ENCODE measurements at regions not wholly inside any gene's neighbourhood (a gene's known extent, or its start where the extent isn't known, plus 50 kb on each side); places are given as distances from the start of the nearest gene placed in this dataset.

GRCh38 chr3:170801597-170801996, 68.4 kb downstream of the RPL22L1 start:
- CTCF ChIA-PET (ENCODE audit: partially characterized antibody) = interaction anchor here (1.2 to 3.1 kb wide), 5 partner anchors 11 to 391 kb away, joined by 3 to 24 read pairs (median 4); no protein-coding TSS in a partner anchor
- no peak overlapping the region for H3K4me2 ChIP-seq (ENCODE audit: insufficient read depth in 1 of 2, low read depth in 2 of 2, low read length in 2 of 2)

More at GRCh38 chr3:170801597-170801996, 68.4 kb downstream of the RPL22L1 start:
- Histone ChIP-seq H3K14ac (ENCODE audit: insufficient read length) (no peak overlapping the region), H3K9me3 (ENCODE audit: insufficient read depth in 2 of 2, low read depth in 1 of 2, low read length in 1 of 2) (no peaks in the 10 kb centered on the region), H2BK15ac (ENCODE audit: low read length) (no peak overlapping the region), H2BK12ac (ENCODE audit: low read depth, low read length) (no peak overlapping the region), H4K91ac (replicated peaks; ENCODE audit: insufficient read length, low read length) (no peak overlapping the region), H3K27me3 (replicated peaks in 1 of 4; ENCODE audit: control insufficient read depth in 3 of 4, extremely low read depth in 1 of 4, insufficient read depth in 3 of 4, low read length in 3 of 4) (no peaks in the 10 kb centered on the region), H3K4me3 (ENCODE audit: extremely low read depth in 1 of 4, insufficient read depth in 2 of 4, low read depth in 3 of 4, low read length in 4 of 4) (no peak overlapping the region), H3K9ac (replicated peaks in 1 of 4; ENCODE audit: extremely low read depth in 1 of 4, low read depth in 3 of 4, low read length in 3 of 4) (no peak overlapping the region), H2BK20ac (ENCODE audit: low read length) (no peak overlapping the region), H4K8ac (ENCODE audit: extremely low read depth, insufficient read depth, low read length) (no peak overlapping the region), H4K5ac (ENCODE audit: insufficient read length, low read depth, low read length) (no peak overlapping the region), H3K27ac (ENCODE audit: low read depth, low read length) (no peak overlapping the region), H3K79me1 (ENCODE audit: low read depth, low read length) (no peaks in the 10 kb centered on the region), H3K23ac (ENCODE audit: insufficient read length) (no peak overlapping the region), H2AFZ (ENCODE audit: low read length) (no peak overlapping the region; the same call in 1 of the 2 replicates), H2BK5ac (ENCODE audit: low read depth, low read length) (no peak overlapping the region), H3K4me1 (replicated peaks in 1 of 4; ENCODE audit: control insufficient read depth in 3 of 4, insufficient read depth in 4 of 4, low read length in 3 of 4) (peaks cover 0 to 4% (median 1%) of the 10 kb centered on the region in 4 experiments; a peak in 3 of 7 replicates), H3K18ac (ENCODE audit: extremely low read depth, low read length) (no peak overlapping the region), H3K79me2 (ENCODE audit: control insufficient read depth in 1 of 2, insufficient read depth in 2 of 2, low read length in 2 of 2) (no peaks in the 10 kb centered on the region), H3K23me2 (ENCODE audit: low read depth, low read length) (no peaks in the 10 kb centered on the region), H3K56ac (replicated peaks; ENCODE audit: insufficient read length, low read depth, low read length) (no peak overlapping the region), H4K20me1 (replicated peaks in 1 of 2; ENCODE audit: control insufficient read depth in 1 of 2, insufficient read depth in 2 of 2, low read length in 2 of 2) (no peaks in the 10 kb centered on the region), H3K4ac (replicated peaks; ENCODE audit: insufficient read length, low read depth, low read length) (no peak overlapping the region), H3K36me3 (ENCODE audit: control insufficient read depth in 2 of 4, insufficient read depth in 4 of 4, low read length in 3 of 4) (no peaks in the 10 kb centered on the region), H2BK120ac (replicated peaks; ENCODE audit: low read depth, low read length) (no peak overlapping the region), H2AK5ac (ENCODE audit: low read depth, low read length) (no peak overlapping the region)
- TF ChIP-seq USF2 (IDR thresholded peaks at IDR 0.05; ENCODE audit: low read length) (no peak), NANOG (IDR thresholded peaks at IDR 0.05; ENCODE audit: insufficient read depth, low read depth, low read length, poor library complexity, severe bottlenecking) (no peak), CTBP2 (IDR thresholded peaks at IDR 0.05; ENCODE audit: borderline replicate concordance, insufficient read depth, insufficient read length, low read length) (no peak), CBX5 (IDR thresholded peaks at IDR 0.05; ENCODE audit: low read depth, low read length) (no peak), SP4 (IDR thresholded peaks at IDR 0.05; ENCODE audit: low read length) (no peak), NRF1 (IDR thresholded peaks at IDR 0.05; ENCODE audit: low read depth, low read length) (no peak), E2F6 (IDR thresholded peaks at IDR 0.05) (no peak), CHD1 (IDR thresholded peaks at IDR 0.05; ENCODE audit: low read depth, low read length) (no peak)
- 98% methylated on average over 3 of the region's 3 CpGs; no CpG with 5 or more reads in 1 of the 2 experiments for WGBS, 2 experiments (ENCODE audit: extremely low coverage in 1 of 2, insufficient coverage in 1 of 2, insufficient read length in 1 of 2, insufficient replicate concordance in 2 of 2, low coverage in 1 of 2, low lambda C conversion rate in 2 of 2, missing lambda C conversion rate in 1 of 2)
- no peak for DNase-seq (ENCODE audit: low read depth in 1 of 2, low spot score in 2 of 2)
- POLR2A ChIA-PET (ENCODE audit: partially characterized antibody) = no interaction called here
- no peak for FAIRE-seq
